Activated naive CD8-positive, alpha-beta T cell treated with anti-CD3 and anti-CD28 coated beads, Interleukin-2, amount 10 ng/mL, durations not matched to agents 7 days and 5 days (primary cell): ENCODE measurements at regions not wholly inside any gene's neighbourhood (a gene's known extent, or its start where the extent isn't known, plus 50 kb on each side); places are given as distances from the start of the nearest gene placed in this dataset.
"Not testable (repeated sequence)": the region's sequence is repeated elsewhere in the genome, so short reads cannot be mapped to it uniquely, and the experiment has no call there.

ENCODE experiments used
- ATAC-seq: fragments of 150-1000 bp; cut with Tn5 transposase; one replicate; pipeline ENCODE4 v1.10.0; 2021; ENCODE audit warnings: low read depth, moderate library complexity
- POLR2A ChIA-PET: fragments of 350-600 bp; sonication (Branson Sonifier 250); formaldehyde crosslinking; loops from one replicate; lab custom pipeline; 2021; ENCODE audit warnings: antibody characterized with exemption; lab: Charles Lee
- DNase-seq: peaks from one replicate; pipeline ENCODE4 v3.0.0; 2021
- H3K27ac Mint-ChIP-seq: one replicate; pipeline ENCODE4 v1.8.0; 2022; ENCODE audit warnings: mild to moderate bottlenecking, mixed read lengths
- H3K27me3 Mint-ChIP-seq: one replicate; pipeline ENCODE4 v1.8.0; 2022; ENCODE audit warnings: mild to moderate bottlenecking, moderate library complexity, mixed read lengths
- H3K36me3 Mint-ChIP-seq: one replicate; pipeline ENCODE4 v1.8.0; 2021; ENCODE audit warnings: mild to moderate bottlenecking, mixed read lengths
- H3K4me1 Mint-ChIP-seq: one replicate; pipeline ENCODE4 v1.8.0; 2021; ENCODE audit warnings: mixed read lengths
- H3K4me3 Mint-ChIP-seq: one replicate; pipeline ENCODE4 v1.8.0; 2022; ENCODE audit warnings: mild to moderate bottlenecking, moderate library complexity, mixed read lengths
- H3K9me3 Mint-ChIP-seq: one replicate; pipeline ENCODE4 v1.8.0; 2021; ENCODE audit warnings: mixed read lengths

GRCh38 chr7:68865351-68866199 lies 732.7 kb upstream of the AUTS2 start:
- DNase-seq (no peak), ATAC-seq (no peak)
- Mint-ChIP-seq H3K27ac (no peak overlapping the region), H3K36me3 (no peaks in the 10 kb centered on the region), H3K4me1 (no peaks in the 10 kb centered on the region), H3K27me3 (no peaks in the 10 kb centered on the region), H3K9me3 (peaks cover 19% of the 10 kb centered on the region), H3K4me3 (no peak overlapping the region)
- POLR2A ChIA-PET: no interaction called here

GRCh38 chr7:68866200-68866570 lies 732.1 kb upstream of the AUTS2 start:
- DNase-seq (no peak), ATAC-seq (no peak)
- H3K27ac Mint-ChIP-seq: no peak overlapping the region
- POLR2A ChIA-PET: no interaction called here
- no peaks in the 10 kb centered on the region for H3K4me1 Mint-ChIP-seq
- H3K9me3 Mint-ChIP-seq: peaks cover 19% of the 10 kb centered on the region
- no peaks in the 10 kb centered on the region for H3K36me3 Mint-ChIP-seq
- H3K27me3 Mint-ChIP-seq: no peaks in the 10 kb centered on the region
- no peak overlapping the region for H3K4me3 Mint-ChIP-seq

GRCh38 chr7:68866721-68867120 lies 731.6 kb upstream of the AUTS2 start:
- H3K4me3 Mint-ChIP-seq, H3K36me3 Mint-ChIP-seq, ATAC-seq, POLR2A ChIA-PET, H3K27ac Mint-ChIP-seq, DNase-seq, H3K4me1 Mint-ChIP-seq, H3K27me3 Mint-ChIP-seq: not testable (repeated sequence)
- H3K9me3 Mint-ChIP-seq: peaks cover 17% of the 10 kb centered on the region

GRCh38 chr7:68868978-68869377 lies 729.3 kb upstream of the AUTS2 start:
- ATAC-seq: no peak
- no peaks in the 10 kb centered on the region for H3K27me3 Mint-ChIP-seq
- H3K27ac Mint-ChIP-seq: no peak overlapping the region
- no peaks in the 10 kb centered on the region for H3K36me3 Mint-ChIP-seq
- DNase-seq: no peak
- POLR2A ChIA-PET: no interaction called here
- no peak overlapping the region for H3K4me3 Mint-ChIP-seq
- H3K9me3 Mint-ChIP-seq: peaks cover 20% of the 10 kb centered on the region
- H3K4me1 Mint-ChIP-seq: no peaks in the 10 kb centered on the region

GRCh38 chr7:68873616-68874015 lies 724.7 kb upstream of the AUTS2 start:
- H3K9me3 Mint-ChIP-seq: peaks cover 15% of the 10 kb centered on the region
- H3K4me3 Mint-ChIP-seq: no peak overlapping the region
- H3K4me1 Mint-ChIP-seq: no peaks in the 10 kb centered on the region
- no peak overlapping the region for H3K27ac Mint-ChIP-seq
- ATAC-seq: no peak
- POLR2A ChIA-PET: no interaction called here
- no peaks in the 10 kb centered on the region for H3K27me3 Mint-ChIP-seq
- H3K36me3 Mint-ChIP-seq: no peaks in the 10 kb centered on the region
- no peak for DNase-seq

- Mint-ChIP-seq H3K36me3 (no peaks in the 10 kb centered on the region), H3K27me3 (no peaks in the 10 kb centered on the region), H3K9me3 (peaks cover 7% of the 10 kb centered on the region), H3K4me1 (no peaks in the 10 kb centered on the region), H3K27ac (no peak overlapping the region), H3K4me3 (no peak overlapping the region)
- DNase-seq (no peak), ATAC-seq (no peak)
- POLR2A ChIA-PET: no interaction called here
Measured at GRCh38 chr7:68875857-68876256, 722.4 kb upstream of the AUTS2 start.

- POLR2A ChIA-PET, H3K9me3 Mint-ChIP-seq, H3K27me3 Mint-ChIP-seq, ATAC-seq, DNase-seq, H3K36me3 Mint-ChIP-seq, H3K27ac Mint-ChIP-seq, H3K4me1 Mint-ChIP-seq, H3K4me3 Mint-ChIP-seq: not testable (repeated sequence)
Measured at GRCh38 chr7:68887116-68887515, 711.2 kb upstream of the AUTS2 start.

- H3K4me1 Mint-ChIP-seq: no peaks in the 10 kb centered on the region
- no peak overlapping the region for H3K27ac Mint-ChIP-seq
- no peaks in the 10 kb centered on the region for H3K27me3 Mint-ChIP-seq
- ATAC-seq (no peak), DNase-seq (no peak)
- POLR2A ChIA-PET: no interaction called here
- H3K9me3 Mint-ChIP-seq: peaks cover 3% of the 10 kb centered on the region
- H3K36me3 Mint-ChIP-seq: no peaks in the 10 kb centered on the region
- H3K4me3 Mint-ChIP-seq: no peak overlapping the region
Measured at GRCh38 chr7:68888971-68889385, 709.3 kb upstream of the AUTS2 start.

- Mint-ChIP-seq H3K36me3 (peaks cover 1% of the 10 kb centered on the region), H3K4me1 (no peaks in the 10 kb centered on the region), H3K9me3 (peaks cover 15% of the 10 kb centered on the region), H3K4me3 (no peak overlapping the region), H3K27me3 (no peaks in the 10 kb centered on the region), H3K27ac (no peak overlapping the region)
- ATAC-seq (no peak), DNase-seq (no peak)
- POLR2A ChIA-PET: no interaction called here
Measured at GRCh38 chr7:68892236-68892635, 706.0 kb upstream of the AUTS2 start.

- Mint-ChIP-seq H3K4me3 (no peak overlapping the region), H3K27ac (no peak overlapping the region), H3K4me1 (no peaks in the 10 kb centered on the region), H3K36me3 (peaks cover 1% of the 10 kb centered on the region), H3K27me3 (no peaks in the 10 kb centered on the region), H3K9me3 (peaks cover 16% of the 10 kb centered on the region)
- ATAC-seq (no peak), DNase-seq (no peak)
- POLR2A ChIA-PET: no interaction called here
Measured at GRCh38 chr7:68893411-68893810, 704.9 kb upstream of the AUTS2 start.

- H3K9me3 Mint-ChIP-seq: peaks cover 24% of the 10 kb centered on the region
- DNase-seq, H3K27me3 Mint-ChIP-seq, H3K4me1 Mint-ChIP-seq, H3K36me3 Mint-ChIP-seq, POLR2A ChIA-PET, ATAC-seq, H3K4me3 Mint-ChIP-seq, H3K27ac Mint-ChIP-seq: not testable (repeated sequence)
Measured at GRCh38 chr7:68899156-68899555, 699.1 kb upstream of the AUTS2 start.

GRCh38 chr7:68900096-68900495 lies 698.2 kb upstream of the AUTS2 start:
- Mint-ChIP-seq H3K9me3 (peaks cover 20% of the 10 kb centered on the region), H3K4me1 (no peaks in the 10 kb centered on the region), H3K4me3 (no peak overlapping the region), H3K27me3 (no peaks in the 10 kb centered on the region), H3K36me3 (no peaks in the 10 kb centered on the region), H3K27ac (no peak overlapping the region)
- DNase-seq (no peak), ATAC-seq (no peak)
- POLR2A ChIA-PET: no interaction called here

- H3K4me1 Mint-ChIP-seq: no peaks in the 10 kb centered on the region
- peaks cover 19% of the 10 kb centered on the region for H3K9me3 Mint-ChIP-seq
- POLR2A ChIA-PET: no interaction called here
- H3K27ac Mint-ChIP-seq: no peak overlapping the region
- no peaks in the 10 kb centered on the region for H3K27me3 Mint-ChIP-seq
- no peaks in the 10 kb centered on the region for H3K36me3 Mint-ChIP-seq
- DNase-seq (no peak), ATAC-seq (no peak)
- no peak overlapping the region for H3K4me3 Mint-ChIP-seq
Measured at GRCh38 chr7:68904630-68905029, 693.6 kb upstream of the AUTS2 start.

- H3K9me3 Mint-ChIP-seq: peaks cover 12% of the 10 kb centered on the region
- H3K27ac Mint-ChIP-seq: no peak overlapping the region
- H3K4me1 Mint-ChIP-seq: no peaks in the 10 kb centered on the region
- DNase-seq (no peak), ATAC-seq (no peak)
- no peaks in the 10 kb centered on the region for H3K27me3 Mint-ChIP-seq
- POLR2A ChIA-PET: no interaction called here
- H3K4me3 Mint-ChIP-seq: no peak overlapping the region
- H3K36me3 Mint-ChIP-seq: no peaks in the 10 kb centered on the region
Measured at GRCh38 chr7:68911754-68912153, 686.5 kb upstream of the AUTS2 start.
